Body of pancreas (tissue), 4 donors: ENCODE measurements at regions not wholly inside any gene's neighbourhood (a gene's known extent, or its start where the extent isn't known, plus 50 kb on each side); places are given as distances from the start of the nearest gene placed in this dataset.

ENCODE experiments used
- ATAC-seq: fragments of 150-250 bp; one replicate; pipeline ENCODE4 v1.9.1; 2016
- DNase-seq, 4 donors: peaks; one replicate each; pipeline ENCODE4 v3.0.0-alpha.2; 2019
- H3K27ac ChIP-seq, 4 donors: fragments of 200-600 bp; sonication (generic); 1 replicate in 3 of 4; 2 replicates in 1 of 4; pipeline versions ENCODE4 v1.5.1 to v1.6.1; 2016 to 2019; ENCODE audit warnings: mild to moderate bottlenecking in 1 of 4, mixed read lengths in 1 of 4, moderate library complexity in 1 of 4
- H3K27me3 ChIP-seq, 2 donors: fragments of 200-600 bp; sonication (generic); one replicate each; pipeline ENCODE4 v1.6.0; 2016; ENCODE audit warnings: mild to moderate bottlenecking in 1 of 2
- H3K36me3 ChIP-seq, 2 donors: fragments of 200-600 bp; sonication (generic); replicated peaks in 1 of 2; 2 replicates each; pipeline ENCODE4 v1.5.1; 2016; ENCODE audit warnings: low read depth in 2 of 2; ENCODE audit not compliant: insufficient read depth in 1 of 2
- H3K4me1 ChIP-seq: fragments of 200-600 bp; sonication (generic); one replicate; pipeline ENCODE4 v1.6.0; 2016
- H3K4me3 ChIP-seq, 2 donors: fragments of 200-600 bp; sonication (generic); 1 replicate in 1 of 2; 2 replicates in 1 of 2; pipeline ENCODE4 v1.5.1; 2016 to 2019
- H3K9me3 ChIP-seq, 3 donors: fragments of 200-600 bp; sonication (generic); 1 replicate in 2 of 3; 2 replicates in 1 of 3; pipeline ENCODE4 v1.5.1; 2016
- POLR2A ChIP-seq, 3 donors: fragments of 450-650 bp; IDR thresholded peaks; one replicate each; pipeline ENCODE4 v1.6.1; 2016; ENCODE audit warnings: antibody characterized with exemption in 3 of 3, mild to moderate bottlenecking in 2 of 3
- WGBS, 2 donors: methylation state at CpG; one replicate each; pipeline ENCODE4 v1.1.5; 2017; 5-methylcytosine and 5-hydroxymethylcytosine counted together
- intact Hi-C: fragments of 100-400 bp; cut with DNase I; formaldehyde crosslinking; loops from one replicate; pipeline ENCODE4 v1.15.1; 2023
- TF ChIP-seq, protein P1 (sequence below), 7 experiments: fragments of 450-650 bp in 4 of 7; fragments of 200-600 bp in 3 of 7; sonication (generic) in 3 of 7; IDR thresholded peaks; one replicate each; pipeline ENCODE4 v1.5.1; 2016 to 2019; ENCODE audit warnings: antibody characterized with exemption in 7 of 7

DNA sequence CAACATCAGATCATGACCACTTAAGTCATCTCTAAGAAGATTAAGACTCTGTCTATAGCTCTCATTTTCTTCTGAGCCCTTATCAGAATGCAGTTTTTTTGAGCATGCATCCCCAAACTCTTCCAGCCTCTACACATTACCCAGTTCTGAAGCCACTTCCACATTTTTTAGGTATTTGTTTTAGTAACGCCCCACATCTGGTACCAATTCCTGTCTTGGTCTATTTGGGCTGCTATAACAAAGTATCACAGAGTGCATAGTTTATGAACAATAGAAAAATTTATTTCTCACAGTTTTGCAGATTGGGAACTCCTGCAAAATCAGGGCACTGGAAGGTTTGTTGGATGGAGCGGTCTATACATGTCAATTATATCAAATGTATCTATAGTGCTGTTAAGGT lies 107.7 kb upstream of the KCND2 start:
- no peaks in the 10 kb centered on the region for H3K36me3 ChIP-seq
- intact Hi-C loops, result no loop called here
- no peaks in the 10 kb centered on the region for H3K9me3 ChIP-seq
- ATAC-seq (no peak), DNase-seq (no peak)
- no peaks in the 10 kb centered on the region for H3K27me3 ChIP-seq
- no peak overlapping the region for H3K4me3 ChIP-seq
- TF ChIP-seq POLR2A (IDR thresholded peaks at IDR 0.05), result no peak
- TF ChIP-seq, protein P1, sequence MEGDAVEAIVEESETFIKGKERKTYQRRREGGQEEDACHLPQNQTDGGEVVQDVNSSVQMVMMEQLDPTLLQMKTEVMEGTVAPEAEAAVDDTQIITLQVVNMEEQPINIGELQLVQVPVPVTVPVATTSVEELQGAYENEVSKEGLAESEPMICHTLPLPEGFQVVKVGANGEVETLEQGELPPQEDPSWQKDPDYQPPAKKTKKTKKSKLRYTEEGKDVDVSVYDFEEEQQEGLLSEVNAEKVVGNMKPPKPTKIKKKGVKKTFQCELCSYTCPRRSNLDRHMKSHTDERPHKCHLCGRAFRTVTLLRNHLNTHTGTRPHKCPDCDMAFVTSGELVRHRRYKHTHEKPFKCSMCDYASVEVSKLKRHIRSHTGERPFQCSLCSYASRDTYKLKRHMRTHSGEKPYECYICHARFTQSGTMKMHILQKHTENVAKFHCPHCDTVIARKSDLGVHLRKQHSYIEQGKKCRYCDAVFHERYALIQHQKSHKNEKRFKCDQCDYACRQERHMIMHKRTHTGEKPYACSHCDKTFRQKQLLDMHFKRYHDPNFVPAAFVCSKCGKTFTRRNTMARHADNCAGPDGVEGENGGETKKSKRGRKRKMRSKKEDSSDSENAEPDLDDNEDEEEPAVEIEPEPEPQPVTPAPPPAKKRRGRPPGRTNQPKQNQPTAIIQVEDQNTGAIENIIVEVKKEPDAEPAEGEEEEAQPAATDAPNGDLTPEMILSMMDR (IDR thresholded peaks at IDR 0.05), result no peak
- no peaks in the 10 kb centered on the region for H3K4me1 ChIP-seq
- 68 to 72% methylated on average over 2 of the region's 2 CpGs for WGBS, 2 donors
- no peak overlapping the region for H3K27ac ChIP-seq

DNA sequence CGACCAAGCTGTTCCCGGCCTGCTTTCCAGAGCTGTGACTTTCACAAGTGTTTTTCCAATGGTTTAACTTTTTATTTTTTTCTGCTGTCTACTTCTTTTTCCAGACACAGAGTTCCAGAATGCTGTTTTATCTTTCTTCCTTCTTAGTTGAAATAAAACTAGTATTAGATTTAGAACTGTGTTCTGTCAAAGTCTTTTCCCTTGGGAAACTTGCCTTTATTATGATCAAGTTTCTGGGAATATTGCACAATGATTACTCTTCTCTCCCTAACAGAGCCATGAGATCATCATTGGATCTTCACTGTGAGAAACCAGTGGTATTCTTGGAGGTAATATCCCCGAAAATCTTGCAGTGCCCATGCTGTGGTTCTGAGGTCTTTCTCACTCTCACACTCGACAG lies 104.9 kb upstream of the KCND2 start:
- DNase-seq (no peak), ATAC-seq (peak; percentile 40)
- Histone ChIP-seq H3K9me3 (no peaks in the 10 kb centered on the region), H3K4me1 (no peaks in the 10 kb centered on the region), H3K36me3 (no peaks in the 10 kb centered on the region), H3K27me3 (no peaks in the 10 kb centered on the region), H3K4me3 (no peak overlapping the region), H3K27ac (no peak overlapping the region)
- 46 to 47% methylated on average over 4 of the region's 4 CpGs for WGBS, 2 donors
- intact Hi-C loops, result no loop called here
- no peak for TF ChIP-seq POLR2A (IDR thresholded peaks at IDR 0.05)
- TF ChIP-seq, protein P1 (IDR thresholded peaks at IDR 0.05), result no peak

DNA sequence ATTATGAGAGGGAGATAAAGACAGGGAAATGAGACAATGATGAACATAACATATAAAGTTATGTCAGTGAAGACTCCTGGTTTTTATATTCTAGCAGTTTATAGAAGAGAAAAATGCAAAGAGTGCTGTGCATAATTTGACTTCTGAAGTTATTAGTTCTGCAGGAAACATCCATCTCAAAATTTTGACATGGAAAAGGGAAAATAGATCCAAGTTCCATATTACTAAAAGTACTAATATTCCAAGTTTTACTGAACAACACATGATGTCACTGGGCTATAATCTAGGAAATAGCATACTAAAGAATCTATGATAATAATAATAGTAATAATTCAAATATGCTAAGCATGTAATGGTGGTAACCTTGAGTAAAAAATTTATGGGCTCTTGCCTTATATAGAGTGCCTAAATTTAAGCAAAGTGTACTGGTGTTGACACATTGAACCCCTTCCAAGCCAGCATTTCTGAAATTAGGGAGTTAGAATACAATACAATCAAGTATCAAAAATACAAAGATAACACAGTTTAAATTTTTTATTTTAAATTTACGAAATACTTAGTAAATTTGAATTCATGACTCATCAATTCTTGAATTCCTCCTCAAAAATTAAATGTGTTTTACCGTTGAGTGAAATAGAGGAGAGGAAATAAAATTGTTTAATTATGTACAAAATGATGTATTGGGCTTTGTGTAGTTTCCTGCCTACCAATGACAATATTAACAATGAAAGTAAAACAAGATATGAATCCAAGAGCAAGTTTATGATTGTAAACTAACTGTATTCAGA lies 102.8 kb upstream of the KCND2 start:
- no peaks in the 10 kb centered on the region for H3K27me3 ChIP-seq
- WGBS, 2 donors, result 43 to 51% methylated on average over 2 of the region's 2 CpGs
- no peaks in the 10 kb centered on the region for H3K4me1 ChIP-seq
- no peaks in the 10 kb centered on the region for H3K36me3 ChIP-seq
- TF ChIP-seq, protein P1 (IDR thresholded peaks at IDR 0.05), result no peak
- no peak for TF ChIP-seq POLR2A (IDR thresholded peaks at IDR 0.05)
- intact Hi-C loops, result no loop called here
- DNase-seq, result no peak
- ATAC-seq, result no peak
- no peak overlapping the region for H3K4me3 ChIP-seq
- H3K27ac ChIP-seq, result no peak overlapping the region
- no peaks in the 10 kb centered on the region for H3K9me3 ChIP-seq

DNA sequence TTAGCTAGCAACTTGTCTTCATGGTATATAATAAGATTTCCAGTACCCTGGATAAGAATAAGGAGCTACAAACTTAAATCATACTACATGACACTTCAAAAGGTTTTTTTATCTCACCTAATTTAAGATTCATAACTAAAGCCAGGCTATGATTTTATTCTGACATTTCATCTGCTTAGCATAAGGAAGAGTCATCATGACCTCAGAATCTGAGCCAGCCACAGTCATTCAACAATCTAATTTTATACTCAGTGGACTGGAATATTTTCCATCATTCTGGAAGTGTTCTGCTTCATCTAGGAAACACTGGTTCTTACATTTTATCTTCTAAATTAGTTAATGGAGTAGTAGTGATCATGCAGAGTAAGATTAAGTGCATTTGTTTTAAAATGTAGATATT lies 102.1 kb upstream of the KCND2 start:
- Histone ChIP-seq H3K9me3 (no peaks in the 10 kb centered on the region), H3K27ac (no peak overlapping the region), H3K4me1 (no peaks in the 10 kb centered on the region), H3K27me3 (no peaks in the 10 kb centered on the region), H3K4me3 (no peak overlapping the region), H3K36me3 (no peaks in the 10 kb centered on the region)
- ATAC-seq (no peak), DNase-seq (no peak)
- intact Hi-C loops, result no loop called here
- TF ChIP-seq, protein P1 (IDR thresholded peaks at IDR 0.05), result no peak
- no peak for TF ChIP-seq POLR2A (IDR thresholded peaks at IDR 0.05)

DNA sequence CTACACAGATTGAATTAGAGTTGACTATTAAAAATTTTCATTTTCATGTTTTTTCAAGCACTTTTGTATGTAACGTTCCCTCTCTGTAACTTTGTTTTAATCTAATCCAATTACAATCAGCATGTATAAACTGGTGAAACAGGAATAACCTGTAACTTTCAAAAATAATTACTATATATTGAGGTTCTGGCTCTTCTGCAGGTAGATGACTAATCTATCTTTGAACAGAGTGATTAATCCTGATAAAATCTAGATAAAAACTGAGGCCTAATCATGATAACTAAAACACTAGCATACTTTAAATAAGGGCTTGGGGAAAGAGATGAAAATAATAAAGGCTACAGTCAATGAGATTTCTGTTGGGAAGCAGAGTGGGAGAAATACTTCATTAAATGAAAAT lies 101.6 kb upstream of the KCND2 start:
- intact Hi-C loops, result no loop called here

More for the DNA sequence above, 101.6 kb upstream of the KCND2 start:
- no peak for ATAC-seq
- DNase-seq, result no peak
- Histone ChIP-seq H3K27ac (no peak overlapping the region), H3K4me1 (no peaks in the 10 kb centered on the region), H3K9me3 (no peaks in the 10 kb centered on the region), H3K36me3 (no peaks in the 10 kb centered on the region), H3K27me3 (no peaks in the 10 kb centered on the region), H3K4me3 (no peak overlapping the region)
- 15 to 18% methylated on average over 1 of the region's 1 CpG for WGBS, 2 donors
- TF ChIP-seq, protein P1 (IDR thresholded peaks at IDR 0.05), result no peak
- TF ChIP-seq POLR2A (IDR thresholded peaks at IDR 0.05), result no peak
